HG03521 (cell line): ENCODE measurements at regions not wholly inside any gene's neighbourhood (a gene's known extent, or its start where the extent isn't known, plus 50 kb on each side); places are given as distances from the start of the nearest gene placed in this dataset.

Source experiments
- ATAC-seq: cut with Tn5 transposase; IDR thresholded peaks from one replicate; pipeline ENCODE4 v1.9.1; 2021; ENCODE audit warnings: mild to moderate bottlenecking, moderate library complexity; ENCODE audit not compliant: unreplicated experiment

DNA sequence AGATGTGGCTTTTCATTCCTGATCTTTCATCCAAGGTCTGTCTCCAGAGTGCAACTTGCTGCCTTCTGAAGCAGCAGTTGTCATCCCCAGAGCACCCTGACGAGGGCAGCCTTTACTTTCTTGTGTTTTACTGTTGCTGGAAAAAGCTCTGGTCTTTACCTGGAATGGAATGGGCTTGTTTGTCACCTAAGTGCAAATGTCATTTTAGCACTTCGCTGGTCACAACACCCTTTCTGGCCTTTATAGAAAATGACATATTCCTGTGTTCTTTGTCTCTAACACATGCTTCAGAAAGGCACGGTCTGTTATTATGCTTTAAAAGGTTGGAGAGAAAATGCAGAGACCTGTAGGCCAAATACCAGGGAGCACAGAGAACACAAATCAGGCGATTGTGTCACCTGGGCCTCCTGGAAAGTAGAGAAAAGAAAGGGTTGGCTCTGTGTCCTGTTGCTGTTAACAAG, 332.7 kb upstream of the IGFBP7 start:
- ATAC-seq: no peak

DNA sequence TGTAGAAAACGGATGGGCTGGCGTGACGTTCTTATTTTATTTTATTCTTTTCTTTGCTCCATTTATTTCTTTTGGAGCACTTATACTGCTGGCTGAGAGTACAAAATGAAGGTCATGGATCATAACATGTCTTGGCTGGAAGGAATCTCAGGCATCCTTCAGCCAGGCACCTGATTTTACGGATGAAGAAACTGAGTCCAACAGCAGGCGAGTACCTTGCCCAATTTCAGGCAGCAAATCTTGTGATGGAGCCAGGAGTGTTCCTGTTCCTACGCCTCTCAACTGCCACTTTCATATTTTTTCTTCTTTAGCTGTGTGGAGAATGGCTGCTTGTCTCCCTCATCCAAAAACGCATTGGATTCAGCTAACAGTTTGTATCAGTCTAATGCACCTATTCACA, 332.1 kb upstream of the IGFBP7 start:
- ATAC-seq: no peak

DNA sequence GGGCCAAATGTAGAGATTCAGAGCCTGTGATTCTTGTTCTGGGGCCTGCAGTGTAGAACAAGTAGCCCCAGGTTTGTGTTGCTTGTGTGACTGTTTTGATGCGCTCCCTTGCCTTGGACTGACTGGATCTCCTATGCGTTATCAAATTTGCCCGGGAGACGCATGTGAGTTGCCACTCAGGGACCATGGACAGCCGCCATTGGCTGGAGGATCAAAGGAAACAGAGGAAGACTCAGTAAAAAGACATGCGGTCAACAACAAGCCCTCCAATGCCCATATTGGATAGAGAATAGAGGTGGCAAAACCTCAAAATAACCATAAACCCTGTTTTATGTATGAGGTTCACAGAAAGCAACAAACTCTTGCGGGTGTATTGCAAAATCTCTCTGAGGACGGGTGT, 327.5 kb upstream of the IGFBP7 start:
- no peak for ATAC-seq

DNA sequence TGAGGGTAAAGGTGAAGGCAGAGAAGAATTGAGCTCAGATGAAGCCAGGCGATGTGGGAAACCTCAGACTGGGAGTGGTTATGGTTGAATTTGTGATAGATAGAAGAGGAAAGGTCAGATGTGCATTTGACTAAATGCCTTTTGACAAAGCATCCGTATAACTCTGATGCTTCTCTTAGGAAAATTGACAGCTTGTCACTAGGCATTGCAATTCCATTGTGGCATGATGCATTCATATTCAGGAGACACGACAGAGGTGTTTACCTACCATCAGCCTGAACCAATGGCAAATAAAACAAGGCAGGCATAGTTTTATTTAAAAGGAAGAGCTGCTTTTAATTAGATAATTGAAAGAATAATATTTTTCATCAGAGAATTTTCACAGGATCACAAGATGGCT, 325.1 kb upstream of the IGFBP7 start:
- no peak for ATAC-seq

DNA sequence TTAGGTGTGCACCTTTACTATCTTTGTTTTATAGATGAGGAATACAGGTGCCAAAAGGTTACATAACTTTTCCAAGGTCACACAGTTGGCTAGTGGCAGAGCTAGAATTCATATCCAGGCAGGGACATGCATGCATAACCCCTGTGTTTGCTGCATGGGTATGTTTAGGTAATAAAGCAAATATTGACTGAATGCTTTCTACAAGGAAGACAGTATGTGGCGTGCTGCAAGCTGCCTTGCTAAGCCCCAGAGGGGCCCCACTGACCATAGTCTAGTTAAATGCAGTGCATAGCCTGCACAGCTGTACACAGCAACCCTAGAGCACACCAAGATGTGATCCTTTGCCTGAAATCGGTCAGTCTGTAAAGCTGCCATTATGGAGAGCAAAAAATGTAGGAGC, 320.5 kb upstream of the IGFBP7 start:
- ATAC-seq: no peak

DNA sequence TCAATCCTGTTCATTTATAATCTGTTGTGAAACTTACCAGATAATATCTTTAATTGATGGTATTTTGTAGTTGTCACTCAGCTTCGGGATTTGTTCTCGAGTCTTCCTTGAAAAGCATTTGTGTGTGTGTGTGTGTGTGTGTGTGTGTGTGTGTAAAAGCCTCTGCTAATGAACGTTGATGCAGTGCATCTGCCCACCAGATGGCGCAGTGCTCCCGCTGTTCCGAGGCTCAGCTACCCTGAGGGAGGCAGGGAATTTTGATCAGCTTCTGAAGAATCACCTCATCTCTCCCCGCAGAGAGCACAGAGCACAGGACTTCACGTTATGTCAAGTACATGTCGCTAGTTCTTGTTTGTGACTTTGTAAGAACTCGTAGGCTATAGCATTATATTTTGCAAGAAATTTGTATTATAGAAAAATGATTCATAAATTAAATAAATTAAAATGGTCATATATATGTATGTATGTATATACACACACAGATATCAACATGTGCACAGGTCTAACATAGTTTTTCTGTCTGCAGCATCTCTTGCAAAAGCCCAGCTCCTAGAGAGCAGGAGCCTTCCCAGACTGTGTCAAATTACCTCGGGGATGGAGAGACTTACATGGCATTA, 316.7 kb upstream of the IGFBP7 start:
- peak; percentile 77 for ATAC-seq

DNA sequence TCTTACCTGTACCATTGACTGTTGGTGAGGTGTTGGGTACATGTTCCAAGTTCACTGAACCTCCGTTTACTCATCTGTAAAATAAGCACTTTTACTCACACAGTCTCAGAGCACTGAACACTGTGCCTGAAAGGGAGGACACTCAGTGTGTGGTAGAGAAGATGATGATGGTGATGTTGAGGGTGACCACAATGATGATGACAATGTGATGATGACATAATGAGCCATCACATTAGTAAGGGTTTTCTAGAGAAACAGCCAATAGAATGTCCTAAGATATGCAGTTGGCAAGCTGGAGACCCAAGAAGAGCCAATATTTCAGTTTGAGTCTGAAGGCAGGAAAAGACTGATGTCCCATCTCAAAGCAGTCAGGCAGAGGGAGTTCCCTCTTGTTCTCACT, 315.4 kb upstream of the IGFBP7 start:
- no peak for ATAC-seq

DNA sequence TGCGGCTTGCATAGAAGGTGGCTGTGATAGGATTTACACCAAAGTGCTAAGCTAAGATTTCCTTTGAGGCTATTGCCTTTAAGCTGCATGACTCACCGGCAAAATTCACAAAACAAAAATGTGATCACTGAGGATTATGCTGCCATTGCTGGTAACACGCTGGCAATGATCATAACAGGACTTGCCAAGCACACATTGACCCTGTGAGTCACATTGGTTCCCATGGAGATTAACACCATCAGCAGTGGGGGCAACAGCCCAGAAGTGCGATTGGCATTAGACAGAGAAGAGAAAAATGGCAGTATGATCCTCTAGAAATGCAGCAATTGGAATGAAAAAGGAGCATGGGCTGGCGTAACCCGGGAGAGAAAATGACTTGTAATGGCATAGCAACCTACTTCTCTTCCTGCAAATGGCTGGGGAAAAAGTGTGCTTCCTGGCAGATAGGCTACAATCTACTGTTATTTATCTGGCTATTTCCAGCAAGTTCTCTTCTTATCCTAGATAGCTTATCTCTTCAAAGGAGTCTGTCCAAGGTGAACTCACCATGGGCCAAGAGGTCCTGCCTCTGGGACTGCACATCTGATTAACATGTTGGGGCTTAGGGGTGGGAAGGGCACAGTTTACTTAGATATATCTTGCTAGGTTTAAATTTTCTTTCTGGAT, 314.2 kb upstream of the IGFBP7 start:
- ATAC-seq: no peak

DNA sequence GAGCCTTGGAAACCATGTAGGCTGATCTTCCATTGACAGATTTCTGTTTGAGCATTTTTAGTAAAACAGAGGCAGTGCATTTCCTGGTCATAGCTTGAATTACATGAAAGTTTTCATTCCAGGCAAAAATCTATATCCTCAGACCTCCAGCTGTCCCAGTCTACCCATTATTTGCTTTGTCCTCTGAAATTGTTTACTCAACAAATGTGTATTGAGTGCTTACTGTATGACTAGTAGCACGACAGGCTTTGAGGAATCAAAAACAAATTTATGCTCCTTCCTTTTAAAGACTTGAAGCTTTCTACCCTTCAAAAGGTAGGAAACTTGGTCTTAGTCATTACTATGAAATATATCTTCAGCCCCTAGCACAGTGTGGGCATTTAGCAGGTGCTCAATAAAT, 307.9 kb upstream of the IGFBP7 start:
- no peak for ATAC-seq

DNA sequence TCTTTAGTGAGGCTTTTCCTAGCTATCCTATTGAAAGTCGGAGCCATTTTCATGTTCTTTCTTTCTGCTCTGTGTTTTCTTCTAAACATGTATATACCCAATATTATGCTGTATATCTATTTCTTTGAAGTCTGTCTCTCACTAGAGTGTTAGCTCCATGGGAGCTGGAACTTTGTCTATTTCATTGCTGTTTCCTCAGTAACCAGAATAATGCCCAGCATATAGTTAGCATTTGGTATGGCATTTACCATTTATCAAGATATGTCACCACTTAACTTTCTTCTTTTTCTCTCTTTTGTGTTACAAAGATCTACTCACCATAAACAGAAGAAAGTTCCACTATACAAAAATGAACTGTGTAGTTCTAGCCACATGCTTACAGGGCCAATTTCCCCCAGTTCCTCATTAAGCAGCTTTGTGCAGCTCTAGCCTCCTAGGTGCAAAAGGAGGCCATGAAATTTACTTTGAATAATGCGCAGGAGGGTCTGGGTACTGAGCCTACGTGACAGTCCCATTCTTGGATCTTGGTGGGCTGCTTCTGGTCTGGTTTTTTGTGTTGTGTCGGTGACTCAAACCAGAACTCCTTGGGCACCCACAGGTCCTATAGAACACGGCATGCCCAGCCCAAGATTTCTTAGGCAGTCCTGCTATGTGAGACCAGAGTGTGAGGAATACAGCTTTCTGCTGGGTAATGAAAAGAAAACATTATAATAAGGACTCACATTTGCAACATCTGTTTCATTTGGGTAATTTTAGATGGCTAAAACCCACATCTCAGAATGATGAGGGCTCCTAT, 302.3 kb upstream of the IGFBP7 start:
- no peak for ATAC-seq

DNA sequence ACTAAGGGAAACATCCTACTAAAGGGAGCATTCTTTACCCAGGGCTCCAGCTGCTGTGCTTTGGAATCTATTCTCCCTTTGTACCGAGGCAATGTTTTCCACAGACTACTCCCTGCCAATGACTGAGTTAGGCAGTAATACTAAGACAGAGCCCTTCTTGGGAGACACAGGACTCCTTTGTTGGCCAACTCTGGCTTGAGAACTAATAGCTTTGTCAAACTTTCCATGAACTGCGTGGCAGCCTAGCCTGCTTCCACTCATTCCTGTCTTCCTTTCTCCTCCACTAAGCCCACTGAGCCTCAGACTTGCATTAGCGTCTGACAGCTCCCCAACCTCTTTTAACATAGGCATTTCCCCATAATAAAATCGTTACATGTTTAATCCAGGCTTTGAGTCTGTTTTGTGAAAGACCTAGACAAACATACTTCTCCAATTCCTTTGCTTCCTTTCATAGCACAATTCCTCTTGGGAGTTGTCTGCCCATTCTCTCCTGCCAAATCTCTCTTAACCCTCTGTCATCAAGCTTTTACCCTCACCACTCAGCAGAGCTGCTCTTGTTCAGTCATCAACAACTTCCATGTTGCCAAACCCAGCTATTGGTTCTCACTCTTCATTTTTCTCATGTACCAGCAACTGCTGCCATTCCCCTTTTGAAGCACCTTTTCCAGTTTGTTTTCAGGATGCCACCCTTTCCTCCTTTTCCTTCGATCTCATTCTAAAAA, 300.3 kb upstream of the IGFBP7 start:
- ATAC-seq: no peak

DNA sequence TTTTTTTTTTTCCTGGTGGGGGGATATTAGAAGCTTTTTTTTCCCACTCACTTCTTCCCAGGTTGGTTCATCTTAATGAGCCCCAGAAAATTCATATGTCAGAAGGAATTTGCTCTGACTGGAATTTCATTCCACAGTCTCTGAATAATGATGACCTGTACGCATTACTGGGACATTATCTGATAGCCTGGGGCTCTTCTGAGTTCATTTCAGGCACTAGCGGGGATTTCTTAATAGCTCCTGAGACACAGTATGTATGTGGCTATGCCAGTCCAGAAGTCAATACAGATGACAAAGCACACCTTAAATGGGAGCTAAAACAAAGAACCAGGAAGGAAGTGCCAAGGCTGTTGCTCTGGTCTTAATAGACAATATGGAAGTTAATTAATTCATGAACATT, 295.2 kb upstream of the IGFBP7 start:
- no peak for ATAC-seq

DNA sequence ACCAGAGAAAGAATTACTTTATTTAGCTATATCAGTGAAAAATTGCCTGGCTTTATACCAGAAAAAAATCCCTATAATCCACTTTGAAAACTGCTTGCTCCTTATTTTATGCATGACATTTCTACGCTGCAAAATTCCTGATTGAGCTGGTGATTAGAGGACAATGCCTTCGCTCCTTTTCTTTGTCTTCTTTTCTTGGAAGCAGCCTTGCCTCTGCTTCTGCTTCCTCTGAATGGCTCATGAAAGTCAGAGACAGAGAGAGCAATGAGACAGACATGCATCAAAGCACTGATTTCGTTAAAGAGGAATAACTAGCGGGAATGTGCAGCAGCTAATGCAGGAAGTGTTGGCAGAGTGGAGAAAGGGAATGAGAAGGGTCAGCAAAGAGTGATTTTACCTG, 294.3 kb upstream of the IGFBP7 start:
- no peak for ATAC-seq

DNA sequence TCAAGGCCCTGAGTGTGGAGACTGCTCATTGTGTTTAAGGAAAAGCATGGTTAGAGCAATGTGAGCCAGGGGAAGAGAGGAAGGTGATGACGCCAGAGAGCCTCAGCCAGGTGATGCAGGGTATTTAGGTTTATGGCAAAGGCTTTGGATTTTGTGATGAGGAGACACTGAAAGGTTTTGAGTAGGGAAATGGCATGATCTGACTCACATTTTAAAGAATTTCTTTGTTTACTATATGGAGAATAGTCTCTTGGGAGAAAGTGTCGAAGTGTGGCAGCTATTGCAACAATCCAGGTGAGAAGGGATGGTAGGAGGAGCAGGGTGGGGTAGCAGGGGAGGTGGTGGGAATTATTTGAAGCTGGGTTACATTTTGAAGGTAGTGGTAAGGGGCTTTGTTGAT, 293.4 kb upstream of the IGFBP7 start:
- no peak for ATAC-seq

DNA sequence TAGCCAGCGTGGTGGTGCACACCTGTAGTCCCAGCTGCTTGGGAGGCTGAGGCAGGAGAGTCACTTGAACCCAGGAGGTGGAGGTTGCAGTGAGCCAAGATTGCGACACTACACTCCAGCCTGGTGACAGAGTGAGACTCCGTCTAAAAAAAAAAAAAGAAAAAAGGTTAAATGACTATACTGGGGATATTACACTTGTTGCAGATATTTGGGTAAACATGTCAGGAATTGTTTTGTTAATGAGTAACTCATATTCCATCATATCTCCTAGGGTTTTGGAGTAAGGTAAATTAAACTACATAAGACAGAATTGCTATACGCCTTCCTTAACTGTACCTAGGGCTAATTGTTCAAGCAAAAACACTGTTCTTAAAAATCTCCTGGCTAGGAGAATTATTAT, 291.4 kb upstream of the IGFBP7 start:
- no peak for ATAC-seq

DNA sequence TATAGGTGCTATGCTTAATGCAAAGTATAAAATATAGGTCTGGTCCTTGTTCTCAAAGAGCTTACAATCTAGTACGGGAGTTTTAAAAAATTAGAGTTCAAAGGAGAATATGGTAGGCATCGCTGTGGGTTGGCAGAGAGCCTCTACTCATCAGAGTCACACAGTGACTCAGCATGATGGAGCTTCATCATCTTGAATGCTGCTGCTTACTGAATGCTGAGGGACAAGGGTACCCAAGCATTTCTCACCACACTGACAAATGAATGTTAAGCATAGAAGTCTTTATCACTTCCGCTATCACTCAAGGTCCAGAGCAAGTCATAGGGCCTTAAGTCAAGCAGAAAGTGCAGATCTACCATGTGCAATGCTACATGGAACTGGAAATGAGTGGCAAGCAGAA, 268.6 kb upstream of the IGFBP7 start:
- ATAC-seq: no peak

DNA sequence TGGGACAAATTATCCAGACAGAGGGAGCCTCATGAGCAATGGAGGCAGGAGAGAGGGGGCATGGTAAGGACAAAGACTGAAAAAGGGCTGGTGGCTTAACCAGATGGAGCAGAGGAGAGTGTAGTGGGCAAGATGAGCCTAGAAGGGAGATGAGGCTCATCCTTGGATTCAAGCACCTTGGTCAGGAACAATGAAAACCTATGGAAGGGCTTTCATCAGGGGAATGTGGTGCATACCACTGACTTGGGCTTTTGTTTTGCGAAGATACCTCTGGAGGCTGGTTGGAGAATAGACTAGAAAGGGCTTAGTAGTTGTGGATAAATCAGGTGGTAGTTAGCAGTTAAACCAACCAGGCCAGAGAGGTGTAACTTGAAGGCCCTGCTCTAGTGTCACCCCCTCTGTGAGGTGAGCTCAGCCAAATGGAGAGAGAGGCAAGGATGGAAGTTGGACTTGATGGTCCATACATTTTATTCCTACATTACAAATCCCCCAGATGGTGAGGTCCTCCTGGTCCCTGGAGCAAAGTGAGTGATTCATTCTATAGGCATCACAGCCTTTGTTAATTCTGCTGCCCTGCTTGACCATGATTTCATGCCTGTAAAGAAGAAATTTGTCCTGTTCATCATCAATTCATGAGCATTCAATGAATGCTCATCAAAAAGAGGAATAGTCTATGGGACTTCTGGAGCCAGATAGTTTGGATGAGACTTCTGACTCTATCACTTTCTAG, 264.8 kb upstream of the IGFBP7 start:
- ATAC-seq: no peak

DNA sequence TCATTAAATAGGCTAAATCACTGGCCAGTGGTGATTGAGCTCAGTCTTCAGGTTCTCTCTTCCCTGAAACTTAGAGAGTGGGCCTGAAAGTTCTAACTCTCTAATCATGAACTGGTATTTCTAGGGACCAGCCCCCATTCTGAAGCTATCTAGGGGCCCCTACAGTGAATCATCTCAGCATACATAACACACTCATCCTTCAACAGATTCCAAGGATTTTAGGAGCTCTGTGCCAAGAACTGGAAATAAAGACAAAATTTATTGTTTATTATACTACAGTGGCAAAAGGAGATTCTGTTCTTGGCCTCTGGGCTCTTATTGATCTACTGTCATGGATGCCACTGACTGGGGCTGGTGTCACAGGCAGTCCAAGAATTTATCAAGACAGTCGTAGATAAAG, 263.8 kb upstream of the IGFBP7 start:
- ATAC-seq: no peak

DNA sequence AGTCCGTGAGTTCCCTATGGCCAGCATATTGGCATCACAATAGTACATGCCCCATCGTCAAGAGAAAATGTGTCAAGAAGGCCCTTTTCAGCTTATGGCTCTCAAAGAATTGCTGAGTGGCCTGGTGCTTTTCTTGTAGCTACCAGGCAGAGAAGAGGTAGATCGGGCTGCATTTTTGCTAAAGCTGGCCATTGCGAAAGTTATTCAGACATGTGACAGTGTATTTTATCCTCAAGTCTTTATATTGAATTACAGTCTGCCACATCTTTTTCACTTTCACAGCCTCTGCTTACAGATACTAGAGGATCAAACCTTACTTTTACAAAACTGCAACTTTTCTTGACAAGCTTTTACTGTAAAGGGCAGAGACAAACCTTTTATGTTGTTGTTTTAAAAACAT, 261.5 kb upstream of the IGFBP7 start:
- no peak for ATAC-seq

DNA sequence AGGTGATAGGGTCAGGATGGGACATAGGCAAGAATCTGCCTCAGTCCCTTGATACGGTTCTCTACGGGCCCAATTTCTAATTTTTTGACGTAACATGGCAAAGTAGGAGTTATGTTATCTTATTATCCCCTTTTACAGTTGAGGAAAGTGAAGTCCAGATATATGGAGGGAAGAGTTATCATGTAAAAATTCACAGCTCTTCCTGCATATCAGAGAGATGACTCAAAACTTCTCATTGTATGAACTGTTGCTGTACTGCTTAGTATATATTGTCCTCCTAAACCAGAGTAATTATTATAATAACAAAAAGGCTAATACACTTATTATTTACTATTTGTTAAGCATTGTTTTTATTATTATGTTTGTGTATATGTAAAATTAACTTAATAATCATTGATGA, 260.5 kb upstream of the IGFBP7 start:
- ATAC-seq: no peak

DNA sequence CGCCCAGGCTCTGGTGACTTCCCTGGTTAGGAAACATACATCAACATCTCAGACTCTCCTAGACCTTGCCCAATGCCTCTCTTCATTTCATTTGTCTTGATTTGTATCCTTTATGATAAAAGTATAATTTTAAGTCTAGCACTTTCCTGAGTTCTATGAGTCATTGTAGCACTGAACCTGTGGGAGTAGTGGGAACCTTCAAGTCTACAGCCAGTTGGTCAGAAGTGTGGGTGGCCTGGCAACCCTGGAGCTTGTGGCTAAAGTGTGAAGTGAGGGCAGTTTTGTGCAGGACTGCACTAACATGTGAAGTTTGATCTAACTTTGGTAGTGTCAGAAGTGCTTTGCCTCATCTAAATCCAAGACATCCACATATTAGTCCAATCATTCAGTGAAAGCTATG, 259.3 kb upstream of the IGFBP7 start:
- no peak for ATAC-seq
